Stimulated activated naive B cell treated with anti-CD40 and anti-IgM and Interleukin-4, amounts not matched to agents 10 μg/mL and 1 μg/mL and 100 μg/mL, for 72 hours (primary cell): ENCODE measurements at regions not wholly inside any gene's neighbourhood (a gene's known extent, or its start where the extent isn't known, plus 50 kb on each side); places are given as distances from the start of the nearest gene placed in this dataset.
"Not testable (repeated sequence)": the region's sequence is repeated elsewhere in the genome, so short reads cannot be mapped to it uniquely, and the experiment has no call there.

Experiments
- ATAC-seq, 2 donors: fragments of 150-1000 bp; cut with Tn5 transposase; replicated peaks; 2 replicates each; pipeline ENCODE4 v1.10.0; 2021; ENCODE audit warnings: moderate library complexity in 1 of 2
- DNase-seq: peaks from one replicate; pipeline ENCODE4 v3.0.0; 2021
- H3K27ac Mint-ChIP-seq: one replicate; pipeline ENCODE4 v1.8.0; 2022; ENCODE audit warnings: mild to moderate bottlenecking, mixed read lengths
- H3K27me3 Mint-ChIP-seq, 2 donors: one replicate each; pipeline ENCODE4 v1.8.0; 2022; ENCODE audit warnings: mixed read lengths in 2 of 2
- H3K36me3 Mint-ChIP-seq, 2 donors: one replicate each; pipeline ENCODE4 v1.8.0; 2022; ENCODE audit warnings: mixed read lengths in 2 of 2, mild to moderate bottlenecking in 1 of 2
- H3K4me1 Mint-ChIP-seq, 2 donors: one replicate each; pipeline ENCODE4 v1.8.0; 2022; ENCODE audit warnings: mixed read lengths in 2 of 2, mild to moderate bottlenecking in 1 of 2
- H3K4me3 Mint-ChIP-seq, 2 donors: one replicate each; pipeline ENCODE4 v1.8.0; 2022; ENCODE audit warnings: mild to moderate bottlenecking in 2 of 2, mixed read lengths in 2 of 2, moderate library complexity in 1 of 2
- H3K9me3 Mint-ChIP-seq, 2 donors: one replicate each; pipeline ENCODE4 v1.8.0; 2022; ENCODE audit warnings: mixed read lengths in 2 of 2, mild to moderate bottlenecking in 1 of 2

GRCh38 chr2:225867071-225867470, 467.6 kb downstream of the NYAP2 start:
- no peak for DNase-seq
- Mint-ChIP-seq H3K36me3 (no peaks in the 10 kb centered on the region), H3K4me3 (no peak overlapping the region), H3K27ac (no peak overlapping the region), H3K27me3 (no peaks in the 10 kb centered on the region), H3K9me3 (no peaks in the 10 kb centered on the region), H3K4me1 (no peaks in the 10 kb centered on the region)
- no peak for ATAC-seq

GRCh38 chr2:225865468-225865867, 466.0 kb downstream of the NYAP2 start:
- Mint-ChIP-seq H3K27me3 (no peaks in the 10 kb centered on the region), H3K9me3 (peaks cover 0 to 1% of the 10 kb centered on the region in 2 donors), H3K4me3 (no peak overlapping the region), H3K27ac (no peak overlapping the region), H3K4me1 (no peaks in the 10 kb centered on the region), H3K36me3 (no peaks in the 10 kb centered on the region)
- no peak for ATAC-seq
- DNase-seq: no peak

- no peak for ATAC-seq
- no peak for DNase-seq
- Mint-ChIP-seq H3K27ac (no peak overlapping the region), H3K4me1 (no peaks in the 10 kb centered on the region), H3K9me3 (peaks cover 0 to 4% of the 10 kb centered on the region in 2 donors), H3K27me3 (no peaks in the 10 kb centered on the region), H3K4me3 (no peak overlapping the region), H3K36me3 (no peaks in the 10 kb centered on the region)
Measured at GRCh38 chr2:225864394-225864793, 464.9 kb downstream of the NYAP2 start.

- Mint-ChIP-seq H3K27me3 (no peaks in the 10 kb centered on the region), H3K36me3 (no peaks in the 10 kb centered on the region), H3K4me1 (no peaks in the 10 kb centered on the region), H3K27ac (no peak overlapping the region), H3K4me3 (no peak overlapping the region), H3K9me3 (no peaks in the 10 kb centered on the region)
- DNase-seq (no peak), ATAC-seq (no peak)
Measured at GRCh38 chr2:225842939-225843338, 443.4 kb downstream of the NYAP2 start.

GRCh38 chr2:225841314-225841713, 441.8 kb downstream of the NYAP2 start:
- H3K4me3 Mint-ChIP-seq: no peak overlapping the region
- no peak for ATAC-seq
- no peaks in the 10 kb centered on the region for H3K27me3 Mint-ChIP-seq
- DNase-seq: no peak
- no peaks in the 10 kb centered on the region for H3K9me3 Mint-ChIP-seq
- no peaks in the 10 kb centered on the region for H3K36me3 Mint-ChIP-seq
- H3K27ac Mint-ChIP-seq: no peak overlapping the region
- H3K4me1 Mint-ChIP-seq: no peaks in the 10 kb centered on the region

- ATAC-seq: no peak
- Mint-ChIP-seq H3K9me3 (no peaks in the 10 kb centered on the region), H3K27me3 (no peaks in the 10 kb centered on the region), H3K36me3 (no peaks in the 10 kb centered on the region), H3K27ac (no peak overlapping the region), H3K4me3 (no peak overlapping the region), H3K4me1 (no peaks in the 10 kb centered on the region)
- DNase-seq: no peak
Measured at GRCh38 chr2:225837328-225837727, 437.8 kb downstream of the NYAP2 start.

GRCh38 chr2:225824748-225825449, 425.4 kb downstream of the NYAP2 start:
- peaks cover 7 to 13% of the 10 kb centered on the region in 2 donors for H3K9me3 Mint-ChIP-seq
- no peaks in the 10 kb centered on the region for H3K4me1 Mint-ChIP-seq
- peaks cover 0 to 5% of the 10 kb centered on the region in 2 donors for H3K27me3 Mint-ChIP-seq
- DNase-seq (no peak), ATAC-seq (no peak)
- H3K27ac Mint-ChIP-seq: no peak overlapping the region
- H3K36me3 Mint-ChIP-seq: no peaks in the 10 kb centered on the region
- H3K4me3 Mint-ChIP-seq: no peak overlapping the region

- ATAC-seq: no peak
- H3K27me3 Mint-ChIP-seq: peaks cover 0 to 5% of the 10 kb centered on the region in 2 donors
- DNase-seq: no peak
- no peak overlapping the region for H3K4me3 Mint-ChIP-seq
- no peaks in the 10 kb centered on the region for H3K36me3 Mint-ChIP-seq
- H3K9me3 Mint-ChIP-seq: peaks cover 4 to 5% of the 10 kb centered on the region in 2 donors
- H3K27ac Mint-ChIP-seq: no peak overlapping the region
- no peaks in the 10 kb centered on the region for H3K4me1 Mint-ChIP-seq
Measured at GRCh38 chr2:225821351-225821750, 421.8 kb downstream of the NYAP2 start.

GRCh38 chr2:225820826-225821225, 421.3 kb downstream of the NYAP2 start:
- Mint-ChIP-seq H3K36me3 (no peaks in the 10 kb centered on the region), H3K4me1 (no peaks in the 10 kb centered on the region)
- DNase-seq: no peak

GRCh38 chr2:225814554-225814953, 415.0 kb downstream of the NYAP2 start:
- Mint-ChIP-seq H3K27me3 (no peaks in the 10 kb centered on the region), H3K36me3 (no peaks in the 10 kb centered on the region), H3K4me1 (no peaks in the 10 kb centered on the region), H3K4me3 (no peak overlapping the region), H3K9me3 (no peaks in the 10 kb centered on the region), H3K27ac (no peak overlapping the region)
- no peak for DNase-seq
- ATAC-seq: no peak

More at GRCh38 chr2:225820826-225821225, 421.3 kb downstream of the NYAP2 start:
- Mint-ChIP-seq H3K4me3 (no peak overlapping the region), H3K27me3 (peaks cover 0 to 5% of the 10 kb centered on the region in 2 donors), H3K9me3 (peaks cover 3 to 5% of the 10 kb centered on the region in 2 donors), H3K27ac (no peak overlapping the region)
- ATAC-seq: no peak

GRCh38 chr2:225806105-225806504, 406.6 kb downstream of the NYAP2 start:
- Mint-ChIP-seq H3K36me3 (no peaks in the 10 kb centered on the region), H3K9me3 (no peaks in the 10 kb centered on the region), H3K27ac (no peak overlapping the region), H3K4me3 (no peak overlapping the region), H3K4me1 (no peaks in the 10 kb centered on the region), H3K27me3 (no peaks in the 10 kb centered on the region)
- DNase-seq (no peak), ATAC-seq (no peak)

- not testable (repeated sequence) for H3K36me3 Mint-ChIP-seq, H3K27ac Mint-ChIP-seq, H3K4me1 Mint-ChIP-seq, DNase-seq, H3K9me3 Mint-ChIP-seq, H3K27me3 Mint-ChIP-seq, H3K4me3 Mint-ChIP-seq, ATAC-seq
Measured at GRCh38 chr2:225802076-225802475, 402.6 kb downstream of the NYAP2 start.

- DNase-seq (no peak), ATAC-seq (no peak)
- Mint-ChIP-seq H3K36me3 (no peaks in the 10 kb centered on the region), H3K27me3 (no peaks in the 10 kb centered on the region), H3K9me3 (no peaks in the 10 kb centered on the region), H3K27ac (no peak overlapping the region), H3K4me1 (no peaks in the 10 kb centered on the region), H3K4me3 (no peak overlapping the region)
Measured at GRCh38 chr2:225797394-225797793, 397.9 kb downstream of the NYAP2 start.

- Mint-ChIP-seq H3K27ac (no peak overlapping the region), H3K4me1 (no peaks in the 10 kb centered on the region), H3K36me3 (no peaks in the 10 kb centered on the region), H3K4me3 (no peak overlapping the region), H3K27me3 (no peaks in the 10 kb centered on the region), H3K9me3 (no peaks in the 10 kb centered on the region)
- DNase-seq: no peak
- no peak for ATAC-seq
Measured at GRCh38 chr2:225794652-225795400, 395.3 kb downstream of the NYAP2 start.
